GM15510 (cell line): ENCODE measurements at regions not wholly inside any gene's neighbourhood (a gene's known extent, or its start where the extent isn't known, plus 50 kb on each side); places are given as distances from the start of the nearest gene placed in this dataset.

Experiments
- POLR2A ChIP-seq: IDR thresholded peaks from 3 replicates; pipeline ENCODE4 v1.6.1; 2011; ENCODE audit warnings: borderline replicate concordance; ENCODE audit not compliant: insufficient read length; ENCODE audit errors: extremely low read depth

DNA sequence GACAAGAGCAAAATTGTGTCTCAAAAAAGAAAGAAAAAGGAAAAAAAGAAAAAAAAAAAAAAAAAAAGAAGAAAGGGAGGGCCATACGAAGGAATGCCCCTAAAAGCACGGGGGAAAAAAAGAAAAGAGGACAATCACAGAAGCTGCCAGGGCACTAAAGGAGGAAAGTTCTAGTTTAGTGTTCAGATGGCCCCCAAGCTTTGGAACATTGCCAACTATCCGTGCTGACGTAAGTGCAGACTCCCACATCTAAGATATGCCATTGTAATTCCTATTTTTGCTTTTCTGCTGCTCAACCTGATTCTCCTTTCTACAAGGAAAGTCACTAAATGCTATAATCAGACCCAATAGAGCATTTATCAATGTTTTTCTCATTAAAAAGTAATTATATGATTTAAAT, 842.1 kb downstream of the KCNJ2 start:
- no peak for TF ChIP-seq POLR2A

DNA sequence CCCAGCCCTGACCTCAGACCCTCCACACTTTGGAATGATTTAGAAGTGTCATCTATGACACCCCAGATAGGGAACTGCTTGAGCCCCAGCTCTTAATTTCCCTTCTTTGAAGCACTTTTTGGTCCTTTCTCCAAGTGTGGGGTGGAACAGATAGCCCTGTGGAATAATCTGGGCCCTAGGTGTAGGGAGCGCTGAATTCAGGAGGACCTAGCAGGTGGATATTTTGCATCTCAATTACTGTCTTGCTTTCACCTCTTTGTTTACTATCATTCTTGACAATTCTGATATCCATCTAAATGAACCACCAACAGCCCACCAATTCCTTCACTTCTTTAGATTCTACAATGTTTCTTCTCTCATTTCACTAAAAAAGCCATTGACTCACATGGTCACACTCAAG, 850.4 kb downstream of the KCNJ2 start:
- TF ChIP-seq POLR2A, result no peak

DNA sequence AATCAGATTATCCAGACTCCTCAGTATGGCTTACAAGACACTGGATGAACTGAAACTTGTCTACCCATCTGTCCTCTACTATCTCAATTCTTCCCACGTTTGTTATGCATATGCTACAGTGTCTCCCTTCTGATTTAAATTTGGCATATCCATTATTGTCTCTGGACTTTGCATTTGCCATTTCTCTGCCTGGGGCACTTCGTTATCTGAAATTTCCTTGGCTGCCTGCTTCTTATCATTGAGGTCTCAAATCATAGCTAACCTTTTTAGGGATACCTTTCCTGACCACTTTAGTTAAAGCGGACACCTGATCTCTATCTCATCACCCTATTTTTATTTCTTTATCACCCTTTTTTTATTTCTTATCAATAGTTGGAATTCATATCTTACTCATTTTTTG, 853.4 kb downstream of the KCNJ2 start:
- no peak for TF ChIP-seq POLR2A

DNA sequence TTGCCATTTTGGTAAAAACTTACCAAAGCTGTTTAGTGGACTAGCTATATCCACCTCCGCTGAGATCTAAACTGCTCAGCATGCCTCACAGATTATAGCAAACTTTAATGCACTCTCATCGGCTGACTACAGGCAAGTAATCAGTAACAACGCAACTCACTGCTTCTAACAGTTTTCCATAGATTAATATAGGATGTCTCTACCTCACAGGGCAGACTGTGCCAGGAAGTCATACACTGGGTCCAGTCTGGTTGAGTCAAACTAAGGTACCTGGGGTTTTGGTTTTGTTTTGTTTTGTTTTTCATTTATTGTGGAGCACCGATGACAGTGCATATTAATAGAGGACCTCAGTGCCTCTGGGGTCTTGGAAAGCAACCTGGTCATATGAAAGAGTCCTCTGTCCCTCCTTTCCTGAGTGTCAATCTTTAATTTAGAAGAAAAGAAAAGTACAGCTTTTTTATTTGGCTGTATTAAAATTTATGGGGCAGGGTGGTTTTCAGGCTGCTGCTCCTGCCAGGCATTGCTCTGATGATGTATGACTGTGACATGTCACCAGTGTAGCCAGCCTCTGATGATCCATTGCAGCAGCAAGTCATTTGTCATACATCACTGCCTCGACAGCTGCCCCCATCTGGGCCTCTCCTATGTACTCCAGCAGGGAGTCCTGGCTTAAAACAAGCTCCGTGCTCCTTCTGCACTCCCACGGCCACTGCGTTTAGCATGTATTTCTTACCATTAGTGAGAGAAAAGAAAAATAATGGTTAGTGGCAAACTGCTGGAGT, 854.1 kb downstream of the KCNJ2 start:
- TF ChIP-seq POLR2A, result no peak

DNA sequence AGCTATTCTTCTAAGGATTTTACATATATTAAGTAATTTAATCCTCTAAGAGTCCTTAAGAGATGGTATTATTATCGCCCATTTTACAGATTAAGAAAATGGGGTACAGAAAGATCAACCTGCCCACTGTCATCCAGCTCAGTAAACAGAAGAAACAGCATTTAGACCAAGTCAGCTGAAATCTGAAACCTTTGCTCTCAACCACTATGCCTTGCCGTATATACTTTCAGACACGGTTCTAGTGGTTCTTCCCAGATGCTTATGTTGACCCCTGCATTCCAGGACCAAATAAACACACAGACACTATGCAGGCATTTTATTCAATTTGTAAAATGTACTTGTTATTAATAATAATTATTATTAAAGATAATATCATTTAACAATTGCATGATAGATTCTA, 854.8 kb downstream of the KCNJ2 start:
- no peak for TF ChIP-seq POLR2A

DNA sequence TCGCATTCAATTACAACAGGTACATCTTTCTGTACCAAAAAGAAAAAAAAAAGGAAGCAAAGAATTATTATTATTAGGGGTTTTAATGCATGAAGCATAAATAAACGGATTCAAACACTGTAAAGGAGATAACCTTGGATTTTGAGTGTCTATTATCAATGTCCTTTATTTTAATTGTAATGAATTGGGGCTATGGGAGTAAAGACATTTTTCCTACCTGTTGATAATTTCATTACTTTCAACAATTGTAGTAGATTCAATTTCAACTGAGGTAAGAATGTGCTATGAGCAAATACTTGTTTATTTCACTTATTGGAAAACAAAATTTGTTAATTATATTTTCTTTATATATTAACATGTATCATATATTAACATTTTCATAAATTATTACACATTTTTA, 855.6 kb downstream of the KCNJ2 start:
- no peak for TF ChIP-seq POLR2A

DNA sequence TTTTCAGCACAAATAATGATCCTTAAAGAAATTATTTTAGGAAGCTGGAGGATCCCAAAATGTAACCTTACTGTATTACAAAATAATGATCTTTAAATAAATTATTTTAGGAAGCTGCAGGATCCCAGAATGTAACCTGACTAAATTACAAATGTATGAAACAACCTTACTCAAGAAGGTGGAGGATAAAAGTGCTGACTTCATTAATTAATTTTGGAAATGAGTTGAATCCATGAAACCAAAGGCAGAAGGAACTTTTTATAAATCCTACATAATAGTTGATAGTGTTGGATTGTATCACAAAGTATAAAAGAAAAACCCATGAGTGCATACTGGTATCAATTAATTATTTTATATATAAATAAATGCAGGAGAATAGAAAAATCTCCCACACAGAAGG, 859.9 kb downstream of the KCNJ2 start:
- TF ChIP-seq POLR2A, result no peak

DNA sequence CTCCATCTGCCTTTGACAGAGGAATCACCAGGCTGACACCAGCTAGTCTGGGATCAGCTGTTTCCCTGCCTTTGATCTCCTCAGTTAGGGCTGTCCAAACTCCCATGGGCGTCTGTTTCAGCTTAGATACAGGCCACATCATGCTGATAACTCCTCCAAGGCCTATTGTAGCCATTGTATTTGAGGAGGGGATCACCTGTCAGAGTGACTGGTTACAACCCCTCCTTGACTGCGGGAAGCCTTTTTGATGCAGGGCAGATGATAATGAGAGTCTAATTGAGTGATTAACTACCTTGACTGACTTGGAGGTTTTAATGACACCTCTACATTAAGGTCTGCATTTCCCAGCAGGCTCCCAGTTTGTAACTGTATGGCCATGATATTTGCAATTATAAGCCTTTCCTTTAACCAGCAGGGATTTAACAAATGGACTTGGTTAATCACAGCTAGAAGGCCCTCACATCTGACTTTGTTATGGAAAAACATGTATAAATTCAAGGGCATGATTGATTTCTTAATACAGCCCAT, 863.5 kb downstream of the KCNJ2 start:
- TF ChIP-seq POLR2A, result no peak

DNA sequence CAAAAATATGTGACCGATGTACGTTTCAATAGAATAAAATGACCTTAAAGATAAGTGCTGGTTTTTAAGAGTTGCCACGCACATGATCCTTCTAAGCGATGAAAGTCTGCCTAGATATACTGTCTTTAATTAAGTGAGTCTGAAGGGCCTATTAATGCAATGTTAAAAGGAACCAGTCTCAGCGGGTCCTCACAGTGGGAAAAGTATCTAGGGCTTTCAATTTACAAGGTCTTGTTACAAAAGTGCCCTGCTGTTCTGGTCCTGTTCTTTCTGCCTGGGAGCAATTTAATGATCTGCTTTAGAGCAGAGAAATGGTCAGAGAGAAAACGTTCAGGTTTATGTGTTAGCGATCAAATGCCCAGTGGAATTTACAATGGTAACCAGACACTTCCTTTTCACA, 864.0 kb downstream of the KCNJ2 start:
- no peak for TF ChIP-seq POLR2A

DNA sequence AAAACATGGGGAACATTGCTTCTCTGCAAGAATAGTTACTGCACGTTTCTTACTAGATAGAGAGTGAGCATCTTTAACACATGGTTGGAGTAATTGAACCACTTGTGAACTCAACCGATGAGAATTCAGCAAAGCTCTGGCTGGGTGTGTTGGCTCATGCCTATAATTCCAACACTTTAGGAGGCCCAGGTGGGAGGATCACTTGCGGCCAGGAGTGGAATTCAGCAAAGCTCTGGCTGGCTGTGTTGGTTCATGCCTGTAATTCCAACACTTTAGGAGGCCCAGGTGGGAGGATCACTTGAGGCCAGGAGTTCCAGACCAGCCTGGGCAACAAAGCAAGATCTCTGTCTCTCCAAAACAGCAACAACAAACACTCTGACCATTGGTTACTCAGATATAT, 865.9 kb downstream of the KCNJ2 start:
- TF ChIP-seq POLR2A, result no peak

DNA sequence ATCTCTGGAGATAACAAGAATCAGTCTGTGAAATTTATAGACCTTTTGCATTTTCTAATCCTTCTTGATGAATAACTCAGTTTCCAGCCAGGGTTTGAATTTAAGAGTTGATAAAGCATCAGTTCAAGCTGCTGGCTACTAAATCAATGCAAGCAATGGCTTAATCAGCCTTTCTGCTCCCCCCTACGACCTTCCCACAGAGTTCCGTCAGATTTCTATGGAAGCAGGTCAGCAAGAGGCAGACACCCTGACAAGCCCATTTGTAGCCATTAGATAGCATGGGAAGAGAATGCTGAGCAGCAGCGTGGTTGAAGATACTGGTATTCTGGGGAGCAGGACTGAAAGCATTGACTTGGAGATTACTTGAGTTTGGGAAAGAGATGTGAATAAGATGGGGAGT, 868.1 kb downstream of the KCNJ2 start:
- no peak for TF ChIP-seq POLR2A

DNA sequence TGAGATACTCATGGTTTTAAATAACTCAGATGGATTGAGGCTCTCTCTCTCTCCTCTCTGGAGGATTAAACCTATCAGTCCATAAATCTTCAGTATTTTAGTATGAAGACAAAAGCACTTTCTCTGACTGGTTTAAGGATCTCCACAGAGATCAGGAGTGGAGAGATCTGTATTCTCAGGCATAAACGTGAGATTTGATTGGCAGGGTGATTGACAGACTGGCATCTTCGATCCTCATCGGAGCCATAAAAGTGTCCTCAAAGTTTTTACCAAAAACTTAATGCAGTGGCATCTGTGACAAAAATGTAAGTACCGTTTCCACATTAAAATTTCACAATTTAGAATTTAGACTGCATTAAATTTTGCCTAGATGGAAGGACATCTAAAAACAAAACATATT, 870.1 kb downstream of the KCNJ2 start:
- no peak for TF ChIP-seq POLR2A

DNA sequence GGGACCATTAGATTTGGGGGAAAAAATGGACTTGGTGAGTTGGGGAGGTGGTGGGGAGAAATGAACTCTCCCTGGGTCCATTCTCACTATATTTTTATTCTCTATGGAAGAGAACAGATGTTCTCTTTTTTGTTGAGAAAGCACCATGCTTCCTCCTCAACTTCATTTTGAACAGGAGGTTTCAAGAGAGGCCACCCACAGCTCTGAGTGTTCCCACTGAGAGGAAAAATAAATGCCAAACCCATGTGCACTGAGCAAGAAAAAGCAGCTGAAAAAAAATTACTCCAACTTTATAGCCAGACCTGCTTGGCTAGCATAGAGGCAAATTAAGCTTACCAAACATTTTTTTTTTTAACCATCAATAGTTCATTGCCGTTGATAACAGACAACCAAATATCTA, 883.6 kb downstream of the KCNJ2 start:
- TF ChIP-seq POLR2A, result no peak

DNA sequence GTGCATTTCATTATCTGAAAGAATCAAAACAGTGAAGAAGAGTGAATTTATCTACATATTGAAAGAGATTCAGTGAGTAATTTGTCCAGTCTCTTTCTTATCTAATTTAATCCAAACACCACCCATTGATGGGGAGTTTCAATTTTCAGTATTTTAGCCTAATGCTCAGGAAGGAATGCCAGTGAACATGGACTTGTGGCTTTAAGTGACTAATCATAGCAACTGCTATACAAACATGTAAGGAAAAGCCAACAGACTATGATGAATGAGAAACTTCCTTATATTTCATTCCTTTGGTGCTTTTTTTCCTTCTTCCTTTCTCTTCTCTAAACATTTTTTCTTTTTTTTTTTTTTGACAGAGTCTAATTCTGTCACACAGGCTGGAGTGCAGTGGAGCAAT, 885.8 kb downstream of the KCNJ2 start:
- TF ChIP-seq POLR2A, result no peak

DNA sequence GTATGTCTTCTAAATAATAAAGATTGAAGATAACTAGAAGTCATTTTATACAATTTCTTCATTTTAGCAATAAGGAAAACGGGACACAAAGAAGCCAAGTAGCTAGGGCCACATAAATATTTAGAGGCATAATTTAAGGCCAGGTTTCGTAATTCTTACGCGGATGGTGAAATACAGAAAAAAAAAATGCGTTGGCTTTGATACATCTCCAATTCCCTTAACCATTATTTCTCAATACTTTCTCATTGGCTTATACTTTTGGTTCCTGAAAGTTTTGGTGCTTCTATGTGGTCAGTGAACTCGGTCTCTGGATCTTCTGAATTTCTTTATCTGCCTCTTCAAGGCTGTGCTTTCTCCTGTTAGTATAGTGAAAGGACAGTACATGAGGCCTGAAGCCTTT, 888.1 kb downstream of the KCNJ2 start:
- TF ChIP-seq POLR2A, result no peak

DNA sequence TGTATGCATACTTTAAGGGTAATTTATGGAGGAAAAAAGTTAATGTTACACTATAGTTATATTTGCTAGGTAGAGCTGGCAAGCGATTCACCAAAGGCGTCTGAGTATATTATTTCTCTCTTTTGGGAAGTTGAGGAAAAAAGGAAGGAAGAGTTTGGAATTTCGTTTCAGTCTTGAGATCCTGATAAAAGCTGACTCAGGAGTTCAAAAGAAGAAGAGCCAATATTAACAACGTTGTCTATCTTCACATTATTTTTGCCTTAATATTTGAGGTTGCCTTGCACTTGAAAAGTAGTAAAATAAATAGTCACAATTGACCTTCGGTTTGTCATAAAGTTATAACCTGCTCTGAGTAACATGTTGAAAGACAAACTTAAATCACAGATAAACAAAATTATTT, 888.6 kb downstream of the KCNJ2 start:
- no peak for TF ChIP-seq POLR2A
